GM18870 (cell line): ENCODE measurements at regions not wholly inside any gene's neighbourhood (a gene's known extent, or its start where the extent isn't known, plus 50 kb on each side); places are given as distances from the start of the nearest gene placed in this dataset.
"Not testable (repeated sequence)": the region's sequence is repeated elsewhere in the genome, so short reads cannot be mapped to it uniquely, and the experiment has no call there.

Source experiments
- ATAC-seq: cut with Tn5 transposase; IDR thresholded peaks from one replicate; pipeline ENCODE4 v1.9.1; 2021; ENCODE audit warnings: moderate library complexity; ENCODE audit not compliant: unreplicated experiment

- no peak for ATAC-seq
These were observed 347.9 kb upstream of the NCAM1 start for GRCh38 chr11:112613051-112613972.

- ATAC-seq = no peak
These were observed 346.6 kb upstream of the NCAM1 start for GRCh38 chr11:112614605-112615004.

GRCh38 chr11:112615238-112615637 lies 346.0 kb upstream of the NCAM1 start:
- ATAC-seq = no peak

- no peak for ATAC-seq
These were observed 345.3 kb upstream of the NCAM1 start for GRCh38 chr11:112615891-112616290.

- ATAC-seq = no peak
These were observed 344.7 kb upstream of the NCAM1 start for GRCh38 chr11:112616327-112617097.

- no peak for ATAC-seq
These were observed 344.2 kb upstream of the NCAM1 start for GRCh38 chr11:112617098-112617425.

- ATAC-seq = no peak
These were observed 343.0 kb upstream of the NCAM1 start for GRCh38 chr11:112617977-112618826.

- no peak for ATAC-seq
These were observed 342.1 kb upstream of the NCAM1 start for GRCh38 chr11:112619106-112619505.

- ATAC-seq = no peak
These were observed 340.4 kb upstream of the NCAM1 start for GRCh38 chr11:112620621-112621394.

GRCh38 chr11:112623057-112623456 lies 338.2 kb upstream of the NCAM1 start:
- ATAC-seq = no peak

- no peak for ATAC-seq
These were observed 336.8 kb upstream of the NCAM1 start for GRCh38 chr11:112624431-112624830.

- ATAC-seq = not testable (repeated sequence)
These were observed 336.2 kb upstream of the NCAM1 start for GRCh38 chr11:112624971-112625370.

- ATAC-seq = no peak
These were observed 335.4 kb upstream of the NCAM1 start for GRCh38 chr11:112625814-112626213.

- ATAC-seq = no peak
These were observed 334.5 kb upstream of the NCAM1 start for GRCh38 chr11:112626731-112627130.

GRCh38 chr11:112627588-112628045 lies 333.6 kb upstream of the NCAM1 start:
- peak; percentile 66 for ATAC-seq

GRCh38 chr11:112628676-112629075 lies 332.5 kb upstream of the NCAM1 start:
- no peak for ATAC-seq

GRCh38 chr11:112630496-112630895 lies 330.7 kb upstream of the NCAM1 start:
- ATAC-seq = no peak

- peak; percentile 49 for ATAC-seq
These were observed 329.9 kb upstream of the NCAM1 start for GRCh38 chr11:112631333-112631732.

GRCh38 chr11:112632866-112633505 lies 328.2 kb upstream of the NCAM1 start:
- ATAC-seq = no peak

GRCh38 chr11:112634551-112634950 lies 326.7 kb upstream of the NCAM1 start:
- no peak for ATAC-seq
